ENCODE measurements at regions not wholly inside any gene's neighbourhood (a gene's known extent, or its start where the extent isn't known, plus 50 kb on each side); places are given as distances from the start of the nearest gene placed in this dataset.
"Not testable (repeated sequence)": the region's sequence is repeated elsewhere in the genome, so short reads cannot be mapped to it uniquely, and the experiment has no call there.

- DNase-seq, result no peak
Measured at GRCh38 chr1:163583661-163584181, 262.0 kb downstream of the NUF2 start.

GRCh38 chr1:163585796-163586195 is 264.0 kb downstream of the NUF2 start:
- DNase-seq, result no peak

- no peak for DNase-seq
Measured at GRCh38 chr1:163588796-163589195, 267.0 kb downstream of the NUF2 start.

- DNase-seq, result no peak
Measured at GRCh38 chr1:163589735-163590134, 268.0 kb downstream of the NUF2 start.

GRCh38 chr1:163591131-163591530 is 269.4 kb downstream of the NUF2 start:
- DNase-seq, result not testable (repeated sequence)

- DNase-seq, result not testable (repeated sequence)
Measured at GRCh38 chr1:163592623-163593022, 270.9 kb downstream of the NUF2 start.

- not testable (repeated sequence) for DNase-seq
Measured at GRCh38 chr1:163596106-163596505, 274.4 kb downstream of the NUF2 start.

- DNase-seq, result no peak
Measured at GRCh38 chr1:163596541-163597258, 274.9 kb downstream of the NUF2 start.

- DNase-seq, result no peak
Measured at GRCh38 chr1:163604321-163604720, 282.6 kb downstream of the NUF2 start.

GRCh38 chr1:163604896-163605295 is 283.1 kb downstream of the NUF2 start:
- DNase-seq, result no peak

GRCh38 chr1:163608979-163609378 is 287.2 kb downstream of the NUF2 start:
- no peak for DNase-seq

GRCh38 chr1:163609858-163610257 is 288.1 kb downstream of the NUF2 start:
- no peak for DNase-seq

GRCh38 chr1:163610486-163610885 is 288.7 kb downstream of the NUF2 start:
- no peak for DNase-seq

GRCh38 chr1:163614361-163614760 is 292.6 kb downstream of the NUF2 start:
- no peak for DNase-seq

GRCh38 chr1:163628034-163628773 is 306.4 kb downstream of the NUF2 start:
- DNase-seq, result no peak

- no peak for DNase-seq
Measured at GRCh38 chr1:163632269-163632668, 310.5 kb downstream of the NUF2 start.

GRCh38 chr1:163633366-163633765 is 311.6 kb downstream of the NUF2 start:
- no peak for DNase-seq

- DNase-seq, result not testable (repeated sequence)
Measured at GRCh38 chr1:163645676-163646075, 323.9 kb downstream of the NUF2 start.

GRCh38 chr1:163650624-163651023 is 328.9 kb downstream of the NUF2 start:
- no peak for DNase-seq

- DNase-seq, result no peak
Measured at GRCh38 chr1:163652441-163652840, 330.7 kb downstream of the NUF2 start.

GRCh38 chr1:163655565-163655964 is 333.8 kb downstream of the NUF2 start:
- no peak for DNase-seq

- no peak for DNase-seq
Measured at GRCh38 chr1:163656095-163656759, 334.5 kb downstream of the NUF2 start.

GRCh38 chr1:163657719-163658118 is 336.0 kb downstream of the NUF2 start:
- no peak for DNase-seq

GRCh38 chr1:163661391-163661790 is 339.6 kb downstream of the NUF2 start:
- no peak for DNase-seq
